ENCODE measurements at regions not wholly inside any gene's neighbourhood (a gene's known extent, or its start where the extent isn't known, plus 50 kb on each side); places are given as distances from the start of the nearest gene placed in this dataset.

- Histone ChIP-seq H3K4me1 (ENCODE audit: control insufficient read depth in 1 of 2, extremely low read depth in 1 of 2, insufficient read depth in 2 of 2, low read length in 2 of 2) (no peaks in the 10 kb centered on the region), H3K36me3 (ENCODE audit: control insufficient read depth in 2 of 2, extremely low read depth in 1 of 2, insufficient read depth in 1 of 2, low read length in 1 of 2) (no peaks in the 10 kb centered on the region), H3K4me3 (ENCODE audit: control insufficient read depth in 1 of 2, extremely low read depth in 1 of 2, low read length in 1 of 2) (no peak overlapping the region), H3K27me3 (replicated peaks in 1 of 2; ENCODE audit: control insufficient read depth in 2 of 2, extremely low read depth in 1 of 2, insufficient read depth in 2 of 2, low read length in 1 of 2) (no peaks in the 10 kb centered on the region), H3K9me3 (no peaks in the 10 kb centered on the region), H3K27ac (ENCODE audit: low read length) (no peak overlapping the region)
- Mint-ChIP-seq H3K4me1 (no peaks in the 10 kb centered on the region), H3K9me3 (no peaks in the 10 kb centered on the region), H3K36me3 (no peaks in the 10 kb centered on the region), H3K27ac (no peak overlapping the region), H3K4me3 (no peak overlapping the region), H3K27me3 (peaks cover 0 to 3% of the 10 kb centered on the region in 2 donors)
- no CpG with 5 or more reads among the region's 3 CpGs for WGBS (ENCODE audit: insufficient coverage)
- ATAC-seq (replicated peaks in 1 of 4) (no peak), DNase-seq (no peak)
- POLR2A ChIA-PET: no interaction called here
- CTCF ChIA-PET: no interaction called here
These were observed 386.1 kb upstream of the CNKSR2 start for GRCh38 chrX:20988118-20988517.

GRCh38 chrX:20980426-20980825 is 393.8 kb upstream of the CNKSR2 start:
- H3K36me3 ChIP-seq (ENCODE audit: control insufficient read depth in 2 of 2, extremely low read depth in 1 of 2, insufficient read depth in 1 of 2, low read length in 1 of 2): no peaks in the 10 kb centered on the region
- CTCF ChIA-PET: interaction anchor here in 1 of 2 donors (0.6 kb wide), 1 partner anchor 736 kb away, joined by 3 read pairs; no protein-coding TSS in a partner anchor
- Mint-ChIP-seq H3K4me1 (no peaks in the 10 kb centered on the region), H3K27ac (no peak overlapping the region), H3K36me3 (no peaks in the 10 kb centered on the region), H3K4me3 (no peak overlapping the region), H3K27me3 (peaks cover 0 to 4% of the 10 kb centered on the region in 2 donors), H3K9me3 (no peaks in the 10 kb centered on the region)
- no peaks in the 10 kb centered on the region for H3K4me1 ChIP-seq (ENCODE audit: control insufficient read depth in 1 of 2, extremely low read depth in 1 of 2, insufficient read depth in 2 of 2, low read length in 2 of 2)
- ATAC-seq (replicated peaks in 1 of 4): no peak
- WGBS (ENCODE audit: insufficient coverage): no CpG with 5 or more reads among the region's 1 CpG
- DNase-seq: no peak
- H3K9me3 ChIP-seq: no peaks in the 10 kb centered on the region
- no peak overlapping the region for H3K27ac ChIP-seq (ENCODE audit: low read length)
- no peaks in the 10 kb centered on the region for H3K27me3 ChIP-seq (replicated peaks in 1 of 2; ENCODE audit: control insufficient read depth in 2 of 2, extremely low read depth in 1 of 2, insufficient read depth in 2 of 2, low read length in 1 of 2)
- H3K4me3 ChIP-seq (ENCODE audit: control insufficient read depth in 1 of 2, extremely low read depth in 1 of 2, low read length in 1 of 2): no peak overlapping the region
- POLR2A ChIA-PET: no interaction called here

DNA sequence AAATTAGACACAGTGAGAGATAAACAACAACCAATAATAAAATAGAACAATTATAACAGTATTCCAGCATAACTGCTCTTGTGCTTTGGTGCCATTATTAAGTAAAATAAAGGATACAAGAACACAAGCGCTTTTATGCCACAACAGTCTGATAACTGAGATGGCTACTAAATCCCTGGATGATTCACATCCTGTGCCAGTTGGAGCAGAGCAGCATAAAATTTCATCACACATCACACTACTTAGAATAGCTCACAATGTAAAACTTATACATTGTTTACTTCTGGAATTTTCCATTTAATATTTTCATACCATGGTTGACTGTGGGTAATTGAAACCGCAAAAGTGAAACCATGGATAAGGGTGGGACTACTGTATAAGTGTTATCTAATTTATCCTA is 399.9 kb upstream of the CNKSR2 start:
- H3K4me1 Mint-ChIP-seq: no peaks in the 10 kb centered on the region
- Histone ChIP-seq H3K9me3 (no peaks in the 10 kb centered on the region), H3K36me3 (ENCODE audit: control insufficient read depth in 2 of 2, extremely low read depth in 1 of 2, insufficient read depth in 1 of 2, low read length in 1 of 2) (no peaks in the 10 kb centered on the region), H3K27ac (ENCODE audit: low read length) (no peak overlapping the region), H3K27me3 (replicated peaks in 1 of 2; ENCODE audit: control insufficient read depth in 2 of 2, extremely low read depth in 1 of 2, insufficient read depth in 2 of 2, low read length in 1 of 2) (no peaks in the 10 kb centered on the region), H3K4me1 (ENCODE audit: control insufficient read depth in 1 of 2, extremely low read depth in 1 of 2, insufficient read depth in 2 of 2, low read length in 2 of 2) (no peaks in the 10 kb centered on the region), H3K4me3 (ENCODE audit: control insufficient read depth in 1 of 2, extremely low read depth in 1 of 2, low read length in 1 of 2) (no peak overlapping the region)
- CTCF ChIA-PET: no interaction called here
- no CpG with 5 or more reads among the region's 2 CpGs for WGBS (ENCODE audit: insufficient coverage)
- no peaks in the 10 kb centered on the region for H3K9me3 Mint-ChIP-seq
- peaks cover 0 to 3% of the 10 kb centered on the region in 2 donors for H3K27me3 Mint-ChIP-seq
- no peak overlapping the region for H3K4me3 Mint-ChIP-seq
- H3K27ac Mint-ChIP-seq: no peak overlapping the region
- H3K36me3 Mint-ChIP-seq: no peaks in the 10 kb centered on the region
- POLR2A ChIA-PET: no interaction called here
- DNase-seq: no peak
- ATAC-seq (replicated peaks in 1 of 4): no peak

GRCh38 chrX:20973038-20973437 is 401.2 kb upstream of the CNKSR2 start:
- peaks cover 0 to 3% of the 10 kb centered on the region in 2 donors for H3K27me3 Mint-ChIP-seq
- H3K27ac ChIP-seq (ENCODE audit: low read length): no peak overlapping the region
- H3K9me3 Mint-ChIP-seq: no peaks in the 10 kb centered on the region
- no peaks in the 10 kb centered on the region for H3K4me1 ChIP-seq (ENCODE audit: control insufficient read depth in 1 of 2, extremely low read depth in 1 of 2, insufficient read depth in 2 of 2, low read length in 2 of 2)
- H3K27ac Mint-ChIP-seq: no peak overlapping the region
- no peak for DNase-seq
- H3K4me3 Mint-ChIP-seq: no peak overlapping the region
- no peaks in the 10 kb centered on the region for H3K4me1 Mint-ChIP-seq
- no peaks in the 10 kb centered on the region for H3K27me3 ChIP-seq (replicated peaks in 1 of 2; ENCODE audit: control insufficient read depth in 2 of 2, extremely low read depth in 1 of 2, insufficient read depth in 2 of 2, low read length in 1 of 2)
- ATAC-seq (replicated peaks in 1 of 4): no peak
- no peaks in the 10 kb centered on the region for H3K9me3 ChIP-seq
- POLR2A ChIA-PET: no interaction called here
- H3K36me3 ChIP-seq (ENCODE audit: control insufficient read depth in 2 of 2, extremely low read depth in 1 of 2, insufficient read depth in 1 of 2, low read length in 1 of 2): no peaks in the 10 kb centered on the region
- H3K4me3 ChIP-seq (ENCODE audit: control insufficient read depth in 1 of 2, extremely low read depth in 1 of 2, low read length in 1 of 2): no peak overlapping the region
- CTCF ChIA-PET: no interaction called here
- no peaks in the 10 kb centered on the region for H3K36me3 Mint-ChIP-seq
- WGBS (ENCODE audit: insufficient coverage): no CpG with 5 or more reads among the region's 4 CpGs

GRCh38 chrX:20971250-20971649 is 403.0 kb upstream of the CNKSR2 start:
- Mint-ChIP-seq H3K4me3 (no peak overlapping the region), H3K36me3 (no peaks in the 10 kb centered on the region), H3K27me3 (peaks cover 0 to 3% of the 10 kb centered on the region in 2 donors), H3K27ac (no peak overlapping the region), H3K4me1 (no peaks in the 10 kb centered on the region), H3K9me3 (no peaks in the 10 kb centered on the region)
- CTCF ChIA-PET: no interaction called here
- Histone ChIP-seq H3K9me3 (no peaks in the 10 kb centered on the region), H3K36me3 (ENCODE audit: control insufficient read depth in 2 of 2, extremely low read depth in 1 of 2, insufficient read depth in 1 of 2, low read length in 1 of 2) (no peaks in the 10 kb centered on the region), H3K4me3 (ENCODE audit: control insufficient read depth in 1 of 2, extremely low read depth in 1 of 2, low read length in 1 of 2) (no peak overlapping the region), H3K27ac (ENCODE audit: low read length) (no peak overlapping the region), H3K4me1 (ENCODE audit: control insufficient read depth in 1 of 2, extremely low read depth in 1 of 2, insufficient read depth in 2 of 2, low read length in 2 of 2) (no peaks in the 10 kb centered on the region), H3K27me3 (replicated peaks in 1 of 2; ENCODE audit: control insufficient read depth in 2 of 2, extremely low read depth in 1 of 2, insufficient read depth in 2 of 2, low read length in 1 of 2) (no peaks in the 10 kb centered on the region)
- ATAC-seq (replicated peaks in 1 of 4): no peak
- WGBS (ENCODE audit: insufficient coverage): 57% methylated on average over 1 of the region's 4 CpGs
- POLR2A ChIA-PET: no interaction called here
- DNase-seq: no peak

DNA sequence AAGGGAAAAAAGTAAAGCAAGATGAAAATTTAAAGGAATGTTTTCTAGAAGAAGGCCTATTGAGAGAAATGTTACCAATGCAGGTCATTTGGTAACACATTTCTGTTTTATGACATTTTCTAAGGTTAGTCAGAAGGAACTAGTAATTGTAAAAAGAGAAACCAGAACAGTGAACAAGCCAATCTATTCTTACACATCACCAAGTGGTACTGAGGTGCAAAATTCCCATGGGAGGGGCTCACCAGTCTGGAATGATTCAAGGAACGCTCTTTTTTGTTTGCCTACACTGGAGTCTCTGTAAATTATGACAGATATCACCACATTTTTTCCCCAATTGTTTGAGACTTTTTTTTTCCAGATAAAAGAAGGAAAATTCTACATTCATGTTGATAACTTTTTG is 404.7 kb upstream of the CNKSR2 start:
- Histone ChIP-seq H3K4me1 (ENCODE audit: control insufficient read depth in 1 of 2, extremely low read depth in 1 of 2, insufficient read depth in 2 of 2, low read length in 2 of 2) (no peaks in the 10 kb centered on the region), H3K27me3 (replicated peaks in 1 of 2; ENCODE audit: control insufficient read depth in 2 of 2, extremely low read depth in 1 of 2, insufficient read depth in 2 of 2, low read length in 1 of 2) (no peaks in the 10 kb centered on the region), H3K36me3 (ENCODE audit: control insufficient read depth in 2 of 2, extremely low read depth in 1 of 2, insufficient read depth in 1 of 2, low read length in 1 of 2) (no peaks in the 10 kb centered on the region), H3K9me3 (no peaks in the 10 kb centered on the region), H3K27ac (ENCODE audit: low read length) (no peak overlapping the region), H3K4me3 (ENCODE audit: control insufficient read depth in 1 of 2, extremely low read depth in 1 of 2, low read length in 1 of 2) (no peak overlapping the region)
- DNase-seq: no peak
- ATAC-seq (replicated peaks in 1 of 4): no peak
- H3K9me3 Mint-ChIP-seq: no peaks in the 10 kb centered on the region
- WGBS (ENCODE audit: insufficient coverage): no CpG with 5 or more reads among the region's 1 CpG
- peaks cover 0 to 3% of the 10 kb centered on the region in 2 donors for H3K27me3 Mint-ChIP-seq
- ChIA-PET CTCF (no interaction called here), POLR2A (no interaction called here)
- H3K4me3 Mint-ChIP-seq: no peak overlapping the region
- H3K4me1 Mint-ChIP-seq: no peaks in the 10 kb centered on the region
- H3K36me3 Mint-ChIP-seq: no peaks in the 10 kb centered on the region
- H3K27ac Mint-ChIP-seq: no peak overlapping the region

DNA sequence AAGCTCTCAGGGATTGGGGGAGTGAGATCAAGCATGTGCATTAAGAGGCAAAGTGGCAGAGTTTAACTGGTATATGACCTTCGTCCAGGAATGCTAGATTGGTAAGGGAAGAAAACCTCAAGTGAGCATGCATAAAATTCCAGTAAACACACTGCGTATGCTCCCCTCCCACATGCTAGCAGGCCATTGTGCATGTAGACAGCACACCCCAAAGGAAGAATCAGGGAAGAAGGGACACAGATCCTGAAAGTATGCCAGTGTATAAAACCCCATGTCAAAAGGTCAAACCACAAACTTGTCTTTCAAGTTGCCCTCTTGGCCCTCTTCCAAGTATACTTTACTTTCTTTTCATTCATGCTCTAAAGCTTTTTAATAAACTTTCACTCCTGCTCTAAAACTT is 405.2 kb upstream of the CNKSR2 start:
- DNase-seq (no peak), ATAC-seq (replicated peaks in 1 of 4) (no peak)
- ChIA-PET CTCF (no interaction called here), POLR2A (interaction anchor here in 1 of 2 donors (0.6 kb wide), 1 partner anchor 80 kb away, joined by 3 read pairs; no protein-coding TSS in a partner anchor)
- H3K9me3 ChIP-seq: no peaks in the 10 kb centered on the region
- H3K4me3 Mint-ChIP-seq: no peak overlapping the region
- H3K4me1 ChIP-seq (ENCODE audit: control insufficient read depth in 1 of 2, extremely low read depth in 1 of 2, insufficient read depth in 2 of 2, low read length in 2 of 2): no peaks in the 10 kb centered on the region
- no peak overlapping the region for H3K27ac Mint-ChIP-seq
- H3K27me3 Mint-ChIP-seq: peaks cover 0 to 4% of the 10 kb centered on the region in 2 donors
- H3K9me3 Mint-ChIP-seq: peaks cover 0 to 2% (median 0%) of the 10 kb centered on the region in 3 donors
- no peaks in the 10 kb centered on the region for H3K27me3 ChIP-seq (replicated peaks in 1 of 2; ENCODE audit: control insufficient read depth in 2 of 2, extremely low read depth in 1 of 2, insufficient read depth in 2 of 2, low read length in 1 of 2)
- no peak overlapping the region for H3K27ac ChIP-seq (ENCODE audit: low read length)
- no peaks in the 10 kb centered on the region for H3K36me3 ChIP-seq (ENCODE audit: control insufficient read depth in 2 of 2, extremely low read depth in 1 of 2, insufficient read depth in 1 of 2, low read length in 1 of 2)
- no peak overlapping the region for H3K4me3 ChIP-seq (ENCODE audit: control insufficient read depth in 1 of 2, extremely low read depth in 1 of 2, low read length in 1 of 2)
- no peaks in the 10 kb centered on the region for H3K36me3 Mint-ChIP-seq
- no CpG with 5 or more reads among the region's 2 CpGs for WGBS (ENCODE audit: insufficient coverage)
- H3K4me1 Mint-ChIP-seq: no peaks in the 10 kb centered on the region

Data from T-cell (primary cell).